ENCODE measurements at regions not wholly inside any gene's neighbourhood (a gene's known extent, or its start where the extent isn't known, plus 50 kb on each side); places are given as distances from the start of the nearest gene placed in this dataset.

GRCh38 chr21:18991846-18992245, 588.3 kb upstream of the TMPRSS15 start:
- CTCF ChIA-PET, result no interaction called here

GRCh38 chr21:19010251-19010650, 606.7 kb upstream of the TMPRSS15 start:
- H3K27me3 Mint-ChIP-seq, result no peaks in the 10 kb centered on the region
- no peak overlapping the region for H3K4me3 ChIP-seq (ENCODE audit: low read length)
- H3K4me3 Mint-ChIP-seq, result no peak overlapping the region
- no peaks in the 10 kb centered on the region for H3K36me3 Mint-ChIP-seq
- no peaks in the 10 kb centered on the region for H3K9me3 ChIP-seq (ENCODE audit: low read length)
- POLR2A ChIA-PET, result no interaction called here
- H3K4me1 Mint-ChIP-seq, result no peaks in the 10 kb centered on the region
- CTCF ChIA-PET, result no interaction called here
- H3K9me3 Mint-ChIP-seq, result peaks cover 4 to 47% (median 10%) of the 10 kb centered on the region in 5 donors
- no peak for DNase-seq
- H3K27ac Mint-ChIP-seq, result no peak overlapping the region
- no peak overlapping the region for H3K27ac ChIP-seq (ENCODE audit: low read depth, low read length)
- no peaks in the 10 kb centered on the region for H3K4me1 ChIP-seq (ENCODE audit: insufficient read depth, low read length)
- no peaks in the 10 kb centered on the region for H3K36me3 ChIP-seq (ENCODE audit: insufficient read depth, low read length)
- H3K27me3 ChIP-seq (ENCODE audit: insufficient read depth, low read length, poor library complexity, severe bottlenecking), result no peaks in the 10 kb centered on the region

More at GRCh38 chr21:18991846-18992245, 588.3 kb upstream of the TMPRSS15 start:
- Mint-ChIP-seq H3K36me3 (peaks cover 0 to 3% (median 0%) of the 10 kb centered on the region in 3 donors), H3K9me3 (peaks cover 4 to 31% (median 15%) of the 10 kb centered on the region in 5 donors), H3K27me3 (no peaks in the 10 kb centered on the region), H3K4me1 (no peaks in the 10 kb centered on the region), H3K27ac (no peak overlapping the region), H3K4me3 (no peak overlapping the region)
- Histone ChIP-seq H3K4me3 (ENCODE audit: low read length) (no peak overlapping the region), H3K9me3 (ENCODE audit: low read length) (no peaks in the 10 kb centered on the region), H3K27me3 (ENCODE audit: insufficient read depth, low read length, poor library complexity, severe bottlenecking) (no peaks in the 10 kb centered on the region), H3K27ac (ENCODE audit: low read depth, low read length) (no peak overlapping the region), H3K36me3 (ENCODE audit: insufficient read depth, low read length) (no peaks in the 10 kb centered on the region), H3K4me1 (ENCODE audit: insufficient read depth, low read length) (no peaks in the 10 kb centered on the region)
- POLR2A ChIA-PET, result no interaction called here
- DNase-seq, result no peak

GRCh38 chr21:19010996-19011395, 607.4 kb upstream of the TMPRSS15 start:
- Histone ChIP-seq H3K4me3 (ENCODE audit: low read length) (no peak overlapping the region), H3K36me3 (ENCODE audit: insufficient read depth, low read length) (no peaks in the 10 kb centered on the region), H3K9me3 (ENCODE audit: low read length) (no peaks in the 10 kb centered on the region), H3K27me3 (ENCODE audit: insufficient read depth, low read length, poor library complexity, severe bottlenecking) (no peaks in the 10 kb centered on the region), H3K27ac (ENCODE audit: low read depth, low read length) (no peak overlapping the region), H3K4me1 (ENCODE audit: insufficient read depth, low read length) (no peaks in the 10 kb centered on the region)
- peaks cover 4 to 47% (median 10%) of the 10 kb centered on the region in 5 donors for H3K9me3 Mint-ChIP-seq
- no peaks in the 10 kb centered on the region for H3K4me1 Mint-ChIP-seq
- no peak for DNase-seq
- H3K27ac Mint-ChIP-seq, result no peak overlapping the region
- ChIA-PET POLR2A (no interaction called here), CTCF (no interaction called here)
- H3K27me3 Mint-ChIP-seq, result no peaks in the 10 kb centered on the region
- no peaks in the 10 kb centered on the region for H3K36me3 Mint-ChIP-seq
- no peak overlapping the region for H3K4me3 Mint-ChIP-seq

GRCh38 chr21:19011451-19011850, 607.9 kb upstream of the TMPRSS15 start:
- no peaks in the 10 kb centered on the region for H3K36me3 Mint-ChIP-seq
- no peaks in the 10 kb centered on the region for H3K4me1 Mint-ChIP-seq
- H3K9me3 Mint-ChIP-seq, result peaks cover 4 to 45% (median 10%) of the 10 kb centered on the region in 5 donors
- no peaks in the 10 kb centered on the region for H3K4me1 ChIP-seq (ENCODE audit: insufficient read depth, low read length)
- DNase-seq, result no peak
- H3K27me3 ChIP-seq (ENCODE audit: insufficient read depth, low read length, poor library complexity, severe bottlenecking), result no peaks in the 10 kb centered on the region
- H3K27me3 Mint-ChIP-seq, result no peaks in the 10 kb centered on the region
- ChIA-PET POLR2A (no interaction called here), CTCF (no interaction called here)
- H3K9me3 ChIP-seq (ENCODE audit: low read length), result no peaks in the 10 kb centered on the region
- no peak overlapping the region for H3K4me3 Mint-ChIP-seq
- H3K27ac ChIP-seq (ENCODE audit: low read depth, low read length), result no peak overlapping the region
- no peak overlapping the region for H3K4me3 ChIP-seq (ENCODE audit: low read length)
- H3K27ac Mint-ChIP-seq, result no peak overlapping the region
- H3K36me3 ChIP-seq (ENCODE audit: insufficient read depth, low read length), result no peaks in the 10 kb centered on the region

- Histone ChIP-seq H3K27me3 (ENCODE audit: insufficient read depth, low read length, poor library complexity, severe bottlenecking) (no peaks in the 10 kb centered on the region), H3K4me3 (ENCODE audit: low read length) (no peak overlapping the region), H3K9me3 (ENCODE audit: low read length) (no peaks in the 10 kb centered on the region), H3K4me1 (ENCODE audit: insufficient read depth, low read length) (no peaks in the 10 kb centered on the region), H3K27ac (ENCODE audit: low read depth, low read length) (no peak overlapping the region), H3K36me3 (ENCODE audit: insufficient read depth, low read length) (no peaks in the 10 kb centered on the region)
- no peak for DNase-seq
- Mint-ChIP-seq H3K4me3 (no peak overlapping the region), H3K27ac (no peak overlapping the region), H3K36me3 (no peaks in the 10 kb centered on the region), H3K9me3 (peaks cover 4 to 40% (median 8%) of the 10 kb centered on the region in 5 donors), H3K27me3 (no peaks in the 10 kb centered on the region), H3K4me1 (no peaks in the 10 kb centered on the region)
- ChIA-PET POLR2A (no interaction called here), CTCF (no interaction called here)
Measured at GRCh38 chr21:19013916-19014315, 610.3 kb upstream of the TMPRSS15 start.

- peaks cover 5 to 31% (median 8%) of the 10 kb centered on the region in 5 donors for H3K9me3 Mint-ChIP-seq
- Histone ChIP-seq H3K4me1 (ENCODE audit: insufficient read depth, low read length) (no peaks in the 10 kb centered on the region), H3K27ac (ENCODE audit: low read depth, low read length) (no peak overlapping the region), H3K27me3 (ENCODE audit: insufficient read depth, low read length, poor library complexity, severe bottlenecking) (no peaks in the 10 kb centered on the region), H3K4me3 (ENCODE audit: low read length) (no peak overlapping the region), H3K36me3 (ENCODE audit: insufficient read depth, low read length) (no peaks in the 10 kb centered on the region), H3K9me3 (ENCODE audit: low read length) (no peaks in the 10 kb centered on the region)
- no peak for DNase-seq
- no peaks in the 10 kb centered on the region for H3K27me3 Mint-ChIP-seq
- ChIA-PET CTCF (no interaction called here), POLR2A (no interaction called here)
- H3K27ac Mint-ChIP-seq, result no peak overlapping the region
- no peaks in the 10 kb centered on the region for H3K36me3 Mint-ChIP-seq
- H3K4me3 Mint-ChIP-seq, result no peak overlapping the region
- H3K4me1 Mint-ChIP-seq, result no peaks in the 10 kb centered on the region
Measured at GRCh38 chr21:19018529-19018928, 614.9 kb upstream of the TMPRSS15 start.

GRCh38 chr21:19022978-19023377, 619.4 kb upstream of the TMPRSS15 start:
- DNase-seq, result no peak
- ChIA-PET CTCF (no interaction called here), POLR2A (no interaction called here)
- Mint-ChIP-seq H3K4me1 (no peaks in the 10 kb centered on the region), H3K9me3 (peaks cover 2 to 17% (median 6%) of the 10 kb centered on the region in 5 donors), H3K4me3 (no peak overlapping the region), H3K27me3 (no peaks in the 10 kb centered on the region), H3K27ac (no peak overlapping the region), H3K36me3 (no peaks in the 10 kb centered on the region)
- Histone ChIP-seq H3K4me1 (ENCODE audit: insufficient read depth, low read length) (no peaks in the 10 kb centered on the region), H3K27me3 (ENCODE audit: insufficient read depth, low read length, poor library complexity, severe bottlenecking) (no peaks in the 10 kb centered on the region), H3K36me3 (ENCODE audit: insufficient read depth, low read length) (no peaks in the 10 kb centered on the region), H3K9me3 (ENCODE audit: low read length) (no peaks in the 10 kb centered on the region), H3K27ac (ENCODE audit: low read depth, low read length) (no peak overlapping the region), H3K4me3 (ENCODE audit: low read length) (no peak overlapping the region)

GRCh38 chr21:19026911-19027310, 623.3 kb upstream of the TMPRSS15 start:
- Histone ChIP-seq H3K4me3 (ENCODE audit: low read length) (no peak overlapping the region), H3K27ac (ENCODE audit: low read depth, low read length) (no peak overlapping the region), H3K4me1 (ENCODE audit: insufficient read depth, low read length) (no peaks in the 10 kb centered on the region), H3K36me3 (ENCODE audit: insufficient read depth, low read length) (no peaks in the 10 kb centered on the region), H3K9me3 (ENCODE audit: low read length) (no peaks in the 10 kb centered on the region), H3K27me3 (ENCODE audit: insufficient read depth, low read length, poor library complexity, severe bottlenecking) (no peaks in the 10 kb centered on the region)
- Mint-ChIP-seq H3K9me3 (peaks cover 0 to 19% (median 2%) of the 10 kb centered on the region in 5 donors), H3K4me3 (no peak overlapping the region), H3K27ac (no peak overlapping the region), H3K27me3 (no peaks in the 10 kb centered on the region), H3K36me3 (no peaks in the 10 kb centered on the region), H3K4me1 (no peaks in the 10 kb centered on the region)
- no peak for DNase-seq
- CTCF ChIA-PET, result no interaction called here
- POLR2A ChIA-PET, result no interaction called here

GRCh38 chr21:19029816-19030215, 626.2 kb upstream of the TMPRSS15 start:
- H3K27ac Mint-ChIP-seq, result no peak overlapping the region
- CTCF ChIA-PET, result no interaction called here

More at GRCh38 chr21:19029816-19030215, 626.2 kb upstream of the TMPRSS15 start:
- no peak overlapping the region for H3K4me3 ChIP-seq (ENCODE audit: low read length)
- Mint-ChIP-seq H3K36me3 (no peaks in the 10 kb centered on the region), H3K27me3 (no peaks in the 10 kb centered on the region), H3K4me1 (no peaks in the 10 kb centered on the region), H3K4me3 (no peak overlapping the region), H3K9me3 (peaks cover 0 to 32% (median 7%) of the 10 kb centered on the region in 5 donors)
- no peaks in the 10 kb centered on the region for H3K27me3 ChIP-seq (ENCODE audit: insufficient read depth, low read length, poor library complexity, severe bottlenecking)
- POLR2A ChIA-PET, result no interaction called here
- H3K27ac ChIP-seq (ENCODE audit: low read depth, low read length), result no peak overlapping the region
- H3K36me3 ChIP-seq (ENCODE audit: insufficient read depth, low read length), result no peaks in the 10 kb centered on the region
- no peak for DNase-seq
- no peaks in the 10 kb centered on the region for H3K9me3 ChIP-seq (ENCODE audit: low read length)
- no peaks in the 10 kb centered on the region for H3K4me1 ChIP-seq (ENCODE audit: insufficient read depth, low read length)
